K562 (cell line): ENCODE measurements at regions not wholly inside any gene's neighbourhood (a gene's known extent, or its start where the extent isn't known, plus 50 kb on each side); places are given as distances from the start of the nearest gene placed in this dataset.

Source experiments
- ATAC-seq: fragments of 200-7000 bp; cut with Tn5 transposase; 3 replicates; pipeline ENCODE4 v1.9.1; 2020; ENCODE audit warnings: moderate library complexity
- BruUV-seq: library from RNA; stranded (reverse); fragments of 400-500 nt; replicated peaks from 2 replicates; lab custom pipeline; 2021; lab: Mats Ljungman, UMichigan
- CTCF ChIA-PET: fragments of 300-600 bp; formaldehyde crosslinking; extraction: SDS; loops from one replicate; lab custom pipeline; 2021; ENCODE audit warnings: low intra/inter-chr PET ratio; lab: Yijun Ruan, JAX
- POLR2A ChIA-PET: fragments of 300-600, 350-650 bp; sonication (Branson Sonifier 250); formaldehyde crosslinking; extraction: SDS; loops from one replicate; lab custom pipeline; 2021; ENCODE audit warnings: antibody characterized with exemption, inconsistent platforms; lab: Yijun Ruan, JAX
- DNase-seq, 4 experiments: peaks; one replicate each; pipeline versions ENCODE4 v3.0.0 to v3.0.0-alpha.2; 2011 to 2018; ENCODE audit warnings: low spot score in 3 of 4, mixed read lengths in 3 of 4; ENCODE audit errors: extremely low read depth in 1 of 4
- FAIRE-seq: peaks from 2 replicates; lab custom pipeline; 2011; peaks lifted over from hg19 to GRCh38; lab: Jason Lieb, UNC
- H2AFZ ChIP-seq: 2 replicates; pipeline ENCODE4 v1.6.0; 2011; ENCODE audit warnings: low read depth, low read length, control low read depth, inconsistent platforms
- H3K27ac ChIP-seq: fragments of 200-600 bp; 3 replicates; pipeline ENCODE4 v1.8.0; 2011; ENCODE audit warnings: low read depth, mild to moderate bottlenecking, control low read depth, inconsistent platforms, low read length, moderate library complexity, mixed read lengths; ENCODE audit errors: extremely low read depth
- H3K27me3 ChIP-seq, 2 experiments: fragments of 300-600 bp in 1 of 2; 2 replicates in 1 of 2; 3 replicates in 1 of 2; pipeline versions ENCODE4 v1.6.0 to v1.8.0; 2011; ENCODE audit warnings: inconsistent platforms in 2 of 2, low read length in 2 of 2, mild to moderate bottlenecking in 1 of 2, mixed read lengths in 1 of 2, moderate library complexity in 1 of 2; ENCODE audit not compliant: control insufficient read depth in 2 of 2, insufficient read depth in 2 of 2
- H3K36me3 ChIP-seq: fragments of 300-600 bp; 3 replicates; pipeline ENCODE4 v1.8.0; 2011; ENCODE audit warnings: mild to moderate bottlenecking, low read length, inconsistent platforms; ENCODE audit not compliant: control insufficient read depth, insufficient read depth
- H3K4me1 ChIP-seq, 2 experiments: fragments of 200-600 bp in 1 of 2; replicated peaks in 1 of 2; 2 replicates in 1 of 2; 3 replicates in 1 of 2; pipeline versions ENCODE4 v1.5.1 to v1.8.0; 2011; ENCODE audit warnings: inconsistent platforms in 2 of 2, low read length in 2 of 2, mild to moderate bottlenecking in 1 of 2, mixed read lengths in 1 of 2, moderate library complexity in 1 of 2; ENCODE audit not compliant: control insufficient read depth in 2 of 2, insufficient read depth in 2 of 2
- H3K4me2 ChIP-seq: 2 replicates; pipeline ENCODE4 v1.6.1; 2011; ENCODE audit warnings: low read length, control low read depth, inconsistent platforms, mixed read lengths; ENCODE audit not compliant: insufficient read depth
- H3K4me3 ChIP-seq: fragments of 200-600 bp; sonication (generic), shearing (Covaris generic); 2 replicates; pipeline ENCODE4 v1.5.1; 2016; ENCODE audit warnings: control low read depth, inconsistent platforms
- H3K79me2 ChIP-seq: fragments of 200-600 bp; 3 replicates; pipeline ENCODE4 v1.8.0; 2011; ENCODE audit warnings: low read length, inconsistent platforms; ENCODE audit not compliant: control insufficient read depth, insufficient read depth
- H3K9ac ChIP-seq, 2 experiments: 2 replicates each; pipeline versions ENCODE4 v1.6.0 to v1.6.1; 2011; ENCODE audit warnings: low read depth in 2 of 2, low read length in 2 of 2, control low read depth in 1 of 2, inconsistent platforms in 1 of 2, mild to moderate bottlenecking in 1 of 2, mixed read lengths in 1 of 2; ENCODE audit not compliant: insufficient read depth in 1 of 2
- H3K9me1 ChIP-seq: one replicate; pipeline ENCODE4 v1.6.0; 2011; ENCODE audit warnings: inconsistent platforms, mild to moderate bottlenecking, low read length, moderate library complexity; ENCODE audit not compliant: control insufficient read depth, insufficient read depth
- H3K9me3 ChIP-seq: replicated peaks from 2 replicates; pipeline ENCODE4 v1.5.1; 2011; ENCODE audit warnings: low read depth, low read length, inconsistent platforms; ENCODE audit not compliant: control insufficient read depth, insufficient read depth
- H4K20me1 ChIP-seq: replicated peaks from 2 replicates; pipeline ENCODE4 v1.6.1; 2011; ENCODE audit warnings: low read length, inconsistent platforms, mixed read lengths; ENCODE audit not compliant: control insufficient read depth, insufficient read depth
- CREM ChIP-seq: IDR thresholded peaks from 2 replicates; pipeline ENCODE4 v1.6.1; 2014; ENCODE audit warnings: antibody characterized with exemption, low read depth
- ELF2 ChIP-seq: fragments of 250-450 bp; sonication (Bioruptor Pico); IDR thresholded peaks from 2 replicates; pipeline ENCODE4 v1.5.0; 2021; ENCODE audit warnings: mild to moderate bottlenecking
- MAFF ChIP-seq: IDR thresholded peaks from 2 replicates; pipeline ENCODE4 v1.6.1; 2012; ENCODE audit warnings: low read length, improper control_type of control experiment
- MCM3 ChIP-seq: fragments of 450-650 bp; IDR thresholded peaks from 2 replicates; pipeline ENCODE4 v1.6.1; 2016
- MTA1 ChIP-seq: fragments of 450-650 bp; IDR thresholded peaks from 2 replicates; pipeline ENCODE4 v1.6.1; 2017; ENCODE audit warnings: borderline replicate concordance
- TRIM24 ChIP-seq, 2 experiments: fragments of 450-650 bp; IDR thresholded peaks; 2 replicates each; pipeline ENCODE4 v1.6.1; 2016
- U2AF1 ChIP-seq: fragments of 200-400 bp; formaldehyde crosslinking; optimal IDR thresholded peaks from 2 replicates; pipeline ENCODE3; 2017; ENCODE audit warnings: mild to moderate bottlenecking, low read depth, low read length, moderate library complexity
- ZNF174 ChIP-seq: fragments of 250-450 bp; sonication (Bioruptor Pico); IDR thresholded peaks from 2 replicates; pipeline ENCODE4 v1.4.0; 2020; ENCODE audit warnings: mild to moderate bottlenecking
- ZNF766 ChIP-seq: fragments of 200-800 bp; sonication (Bioruptor generic); conservative IDR thresholded peaks from 2 replicates; pipeline ENCODE4 v1.6.1; 2016; ENCODE audit warnings: missing genetic modification characterization, missing compliant biosample characterization
- ZNF778 ChIP-seq: fragments of 450-650 bp; formaldehyde crosslinking; IDR thresholded peaks from 2 replicates; pipeline ENCODE4 v1.4.0; 2020; ENCODE audit warnings: mild to moderate bottlenecking, moderate library complexity
- ZNF79 ChIP-seq: fragments of 250-450 bp; sonication (Bioruptor Pico); IDR thresholded peaks from 2 replicates; pipeline ENCODE4 v1.4.0; 2020; ENCODE audit warnings: low read depth, mild to moderate bottlenecking, moderate library complexity
- WGBS: fragments of 100-300 bp; shearing (Covaris generic); methylation state at CpG from one replicate; pipeline ENCODE4 v1.1.6; 2016; ENCODE audit warnings: low coverage, mixed read lengths; ENCODE audit not compliant: insufficient coverage; ENCODE audit errors: missing lambda C conversion rate; 5-methylcytosine and 5-hydroxymethylcytosine counted together
- in situ Hi-C: fragments of 300-500 bp; cut with MboI; formaldehyde crosslinking; loops from 4 replicates; pipeline ENCODE4 v1.15.0; 2018; ENCODE audit warnings: inconsistent platforms, mixed read lengths
- intact Hi-C: fragments of 100-400 bp; cut with micrococcal nuclease; formaldehyde crosslinking; loops from 2 replicates; pipeline ENCODE4 v1.14.2; 2022
- TF ChIP-seq, protein P1 (sequence below): sonication (generic); formaldehyde crosslinking; IDR thresholded peaks from 2 replicates; pipeline ENCODE4 v1.8.1; 2023; ENCODE audit warnings: mild to moderate bottlenecking, missing genetic modification reagents
- TF ChIP-seq, protein P2 (sequence below), 2 experiments: IDR thresholded peaks; 2 replicates each; pipeline ENCODE4 v1.6.1; 2012; ENCODE audit warnings: improper control_type of control experiment in 2 of 2, low read depth in 2 of 2, low read length in 2 of 2, borderline replicate concordance in 1 of 2

DNA sequence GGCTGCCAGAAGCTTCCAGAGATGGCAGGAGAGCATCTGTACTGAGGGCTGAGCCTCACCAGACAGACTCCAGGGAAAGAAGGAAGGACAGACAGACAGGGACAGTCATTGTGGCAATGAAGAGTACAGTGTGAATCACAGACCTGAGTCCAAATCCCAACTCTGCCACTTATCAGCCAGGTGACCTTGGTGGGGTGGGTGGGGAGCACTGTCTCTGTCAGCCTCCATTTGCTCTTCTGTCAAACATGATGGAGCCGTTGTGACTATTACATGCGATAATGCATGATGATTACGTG is 85.9 kb upstream of the FSTL4 start:
- no peak for DNase-seq
- Histone ChIP-seq H3K9me3 (no peaks in the 10 kb centered on the region), H3K9me1 (no peaks in the 10 kb centered on the region), H4K20me1 (peaks cover 3% of the 10 kb centered on the region; the same call in 1 of the 2 replicates), H3K27me3 (peaks cover 2 to 38% of the 10 kb centered on the region in 2 experiments; a peak in 2 of 5 replicates), H3K4me3 (no peak overlapping the region), H3K4me1 (no peaks in the 10 kb centered on the region), H3K36me3 (no peaks in the 10 kb centered on the region), H3K4me2 (no peak overlapping the region), H3K79me2 (no peaks in the 10 kb centered on the region), H3K27ac (no peak overlapping the region), H3K9ac (no peak overlapping the region), H2AFZ (no peak overlapping the region)
- TF ChIP-seq MAFF (no peak), TRIM24 (IDR thresholded peaks at IDR 0.05) (no peak), ELF2 (CRISPR knock-in tag) (no peak), MCM3 (no peak), U2AF1 (no peak), ZNF174 (CRISPR knock-in tag) (no peak), ZNF79 (CRISPR knock-in tag) (no peak), ZNF778 (CRISPR knock-in tag) (no peak), CREM (no peak), MTA1 (no peak), ZNF766 (CRISPR knock-in tag) (no peak)
- TF ChIP-seq, protein P1, sequence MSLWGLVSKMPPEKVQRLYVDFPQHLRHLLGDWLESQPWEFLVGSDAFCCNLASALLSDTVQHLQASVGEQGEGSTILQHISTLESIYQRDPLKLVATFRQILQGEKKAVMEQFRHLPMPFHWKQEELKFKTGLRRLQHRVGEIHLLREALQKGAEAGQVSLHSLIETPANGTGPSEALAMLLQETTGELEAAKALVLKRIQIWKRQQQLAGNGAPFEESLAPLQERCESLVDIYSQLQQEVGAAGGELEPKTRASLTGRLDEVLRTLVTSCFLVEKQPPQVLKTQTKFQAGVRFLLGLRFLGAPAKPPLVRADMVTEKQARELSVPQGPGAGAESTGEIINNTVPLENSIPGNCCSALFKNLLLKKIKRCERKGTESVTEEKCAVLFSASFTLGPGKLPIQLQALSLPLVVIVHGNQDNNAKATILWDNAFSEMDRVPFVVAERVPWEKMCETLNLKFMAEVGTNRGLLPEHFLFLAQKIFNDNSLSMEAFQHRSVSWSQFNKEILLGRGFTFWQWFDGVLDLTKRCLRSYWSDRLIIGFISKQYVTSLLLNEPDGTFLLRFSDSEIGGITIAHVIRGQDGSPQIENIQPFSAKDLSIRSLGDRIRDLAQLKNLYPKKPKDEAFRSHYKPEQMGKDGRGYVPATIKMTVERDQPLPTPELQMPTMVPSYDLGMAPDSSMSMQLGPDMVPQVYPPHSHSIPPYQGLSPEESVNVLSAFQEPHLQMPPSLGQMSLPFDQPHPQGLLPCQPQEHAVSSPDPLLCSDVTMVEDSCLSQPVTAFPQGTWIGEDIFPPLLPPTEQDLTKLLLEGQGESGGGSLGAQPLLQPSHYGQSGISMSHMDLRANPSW (CRISPR knock-in tag) = no peak
- TF ChIP-seq, protein P2, sequence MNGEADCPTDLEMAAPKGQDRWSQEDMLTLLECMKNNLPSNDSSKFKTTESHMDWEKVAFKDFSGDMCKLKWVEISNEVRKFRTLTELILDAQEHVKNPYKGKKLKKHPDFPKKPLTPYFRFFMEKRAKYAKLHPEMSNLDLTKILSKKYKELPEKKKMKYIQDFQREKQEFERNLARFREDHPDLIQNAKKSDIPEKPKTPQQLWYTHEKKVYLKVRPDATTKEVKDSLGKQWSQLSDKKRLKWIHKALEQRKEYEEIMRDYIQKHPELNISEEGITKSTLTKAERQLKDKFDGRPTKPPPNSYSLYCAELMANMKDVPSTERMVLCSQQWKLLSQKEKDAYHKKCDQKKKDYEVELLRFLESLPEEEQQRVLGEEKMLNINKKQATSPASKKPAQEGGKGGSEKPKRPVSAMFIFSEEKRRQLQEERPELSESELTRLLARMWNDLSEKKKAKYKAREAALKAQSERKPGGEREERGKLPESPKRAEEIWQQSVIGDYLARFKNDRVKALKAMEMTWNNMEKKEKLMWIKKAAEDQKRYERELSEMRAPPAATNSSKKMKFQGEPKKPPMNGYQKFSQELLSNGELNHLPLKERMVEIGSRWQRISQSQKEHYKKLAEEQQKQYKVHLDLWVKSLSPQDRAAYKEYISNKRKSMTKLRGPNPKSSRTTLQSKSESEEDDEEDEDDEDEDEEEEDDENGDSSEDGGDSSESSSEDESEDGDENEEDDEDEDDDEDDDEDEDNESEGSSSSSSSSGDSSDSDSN (IDR thresholded peaks at IDR 0.05; ENCODE audit: borderline replicate concordance in 1 of 2, low read depth in 2 of 2, low read length in 2 of 2) = no peak
- intact Hi-C loops (no loop called here), in situ Hi-C loops (no loop called here)
- 0% methylated on average over 3 of the region's 3 CpGs for whole genome bisulfite sequencing
- ChIA-PET POLR2A (no interaction called here), CTCF (no interaction called here)
- ATAC-seq = no peak
- no peak for FAIRE-seq
- no TSS peak for BruUV-seq
